GM19463 (cell line): ENCODE measurements at regions not wholly inside any gene's neighbourhood (a gene's known extent, or its start where the extent isn't known, plus 50 kb on each side); places are given as distances from the start of the nearest gene placed in this dataset.
"Not testable (repeated sequence)": the region's sequence is repeated elsewhere in the genome, so short reads cannot be mapped to it uniquely, and the experiment has no call there.

ENCODE experiments used
- ATAC-seq: cut with Tn5 transposase; IDR thresholded peaks from one replicate; pipeline ENCODE4 v1.9.1; 2021; ENCODE audit warnings: mild to moderate bottlenecking, moderate library complexity; ENCODE audit not compliant: unreplicated experiment

DNA sequence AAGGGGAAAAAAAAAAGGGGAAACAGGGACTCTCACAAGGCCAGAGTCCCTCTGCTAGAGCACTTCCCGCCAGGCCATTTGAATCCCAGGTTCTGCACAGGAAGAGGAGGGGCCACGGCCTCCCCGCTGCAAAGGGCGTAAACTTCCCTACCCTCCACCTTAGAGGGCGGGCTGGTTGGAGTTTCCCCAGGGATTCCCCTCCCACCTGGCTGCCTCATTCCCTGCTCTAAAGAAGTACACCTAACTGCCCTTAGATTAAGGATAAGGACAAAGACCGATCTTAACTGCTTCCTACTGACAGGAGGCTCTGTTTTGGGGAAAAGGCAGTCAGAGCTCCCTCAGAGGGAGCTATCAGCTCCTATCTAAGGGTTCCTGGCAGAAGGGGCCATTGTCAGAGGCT, 102.0 kb upstream of the ARMC3 start:
- no peak for ATAC-seq

DNA sequence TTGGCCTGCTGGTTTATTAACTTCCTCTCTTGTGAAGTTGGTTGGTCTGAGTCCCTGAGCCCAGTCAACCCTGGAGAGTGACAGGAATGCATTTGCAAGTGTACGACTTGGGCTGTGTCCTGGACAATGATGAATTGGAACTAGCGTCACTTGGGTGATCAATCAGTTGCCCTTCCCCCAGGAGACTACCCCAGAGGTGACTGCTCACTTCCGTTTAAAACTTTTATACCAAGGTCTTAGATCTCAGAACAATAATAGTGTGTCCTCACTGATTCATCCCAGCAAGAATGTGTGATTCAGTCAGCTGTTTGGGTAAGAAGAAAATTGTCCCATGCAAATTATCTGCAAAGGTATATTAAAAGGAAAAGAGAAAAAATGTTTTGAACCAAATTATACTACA, 102.9 kb upstream of the ARMC3 start:
- ATAC-seq = no peak

DNA sequence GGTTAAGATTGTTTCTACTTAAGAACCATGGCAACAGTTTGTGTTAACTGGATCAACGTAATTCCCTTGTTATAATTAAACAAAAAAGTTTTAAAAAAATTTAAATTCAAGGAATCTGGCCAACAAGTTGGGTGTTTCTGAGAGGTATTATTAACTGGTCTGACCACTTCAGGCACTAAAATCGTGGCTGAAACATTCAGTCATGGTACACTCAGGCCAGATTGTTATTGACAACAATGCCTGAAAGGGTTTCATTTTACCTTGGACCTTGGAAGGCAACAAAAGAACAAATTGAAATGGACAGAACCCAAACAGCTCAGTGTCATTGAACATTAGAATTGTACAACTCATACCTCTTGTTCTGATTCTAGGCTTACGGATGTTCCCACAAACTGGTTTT, 103.3 kb upstream of the ARMC3 start:
- no peak for ATAC-seq

DNA sequence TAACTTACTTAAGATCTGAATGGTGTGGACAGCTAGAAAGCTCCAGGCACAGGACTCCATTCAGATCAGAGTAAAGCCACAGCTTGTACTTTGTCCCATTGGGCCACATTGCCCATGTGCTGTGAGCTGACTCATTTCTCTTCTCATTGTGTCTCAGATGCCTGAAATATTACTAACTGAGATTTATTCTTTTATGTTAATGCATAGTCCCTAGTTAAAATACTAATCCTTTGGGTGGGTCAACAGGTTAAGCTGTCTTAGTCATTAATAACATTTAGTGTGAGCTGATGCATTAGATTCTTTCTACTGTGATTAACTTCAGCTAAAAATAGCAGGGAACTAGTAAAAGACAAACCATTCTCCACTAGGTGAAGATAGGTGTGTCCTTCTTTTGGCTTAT, 104.7 kb upstream of the ARMC3 start:
- peak; percentile 94 for ATAC-seq

DNA sequence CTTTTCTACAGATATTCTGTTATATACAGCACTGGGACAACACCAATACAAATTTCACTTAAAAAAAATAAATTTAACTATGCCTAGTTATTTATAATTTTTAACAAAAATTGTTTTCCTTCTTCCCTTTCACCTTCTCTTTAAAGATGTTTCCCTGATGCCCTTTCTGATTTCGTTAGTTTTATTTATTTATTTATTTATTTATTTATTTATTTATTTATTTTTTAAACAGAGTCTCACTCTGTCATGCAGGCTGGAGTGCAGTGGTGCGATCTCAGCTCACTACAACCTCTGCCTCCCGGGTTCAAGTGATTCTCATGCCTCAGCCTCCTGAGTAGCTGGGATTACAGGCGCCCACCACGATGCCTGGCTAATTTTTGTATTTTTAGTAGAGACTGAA, 105.9 kb upstream of the ARMC3 start:
- ATAC-seq = not testable (repeated sequence)

DNA sequence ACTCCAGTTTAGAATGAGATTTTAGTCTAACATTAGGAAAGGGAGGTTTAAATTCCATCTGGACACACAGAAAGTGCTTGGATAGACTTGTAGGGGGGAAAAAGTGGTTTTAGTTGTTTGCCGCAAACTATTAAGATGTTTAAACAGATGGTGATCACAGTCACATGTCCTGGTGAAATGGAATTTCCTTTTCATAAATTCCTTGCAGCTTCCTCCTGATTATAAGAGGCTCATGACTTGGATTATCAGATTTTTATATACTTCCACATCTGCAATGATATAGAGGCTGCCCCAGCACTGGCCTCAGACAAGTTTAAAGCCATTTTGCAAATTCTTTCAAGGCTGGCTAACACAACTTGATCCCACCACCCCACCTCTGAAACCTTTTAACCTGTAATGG, 106.4 kb upstream of the ARMC3 start:
- no peak for ATAC-seq

DNA sequence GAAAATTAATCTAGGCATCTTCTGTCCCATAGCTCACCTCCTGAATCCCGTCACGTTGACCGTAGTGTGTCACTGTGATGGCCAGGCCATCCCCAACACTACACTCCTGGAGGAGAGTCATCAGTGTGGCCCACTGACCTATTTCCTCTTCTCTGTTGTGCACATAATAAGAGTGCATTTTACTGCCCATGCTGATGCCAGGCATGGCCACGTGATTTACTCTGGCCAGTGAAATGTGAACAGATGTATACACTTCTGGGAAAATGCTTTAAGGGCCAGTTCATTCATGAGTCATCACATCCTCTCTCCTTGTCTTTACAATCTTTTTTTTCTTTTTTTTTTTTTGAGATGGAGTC, 101.9 kb upstream of the PIP4K2A start:
- peak; percentile 43 for ATAC-seq

DNA sequence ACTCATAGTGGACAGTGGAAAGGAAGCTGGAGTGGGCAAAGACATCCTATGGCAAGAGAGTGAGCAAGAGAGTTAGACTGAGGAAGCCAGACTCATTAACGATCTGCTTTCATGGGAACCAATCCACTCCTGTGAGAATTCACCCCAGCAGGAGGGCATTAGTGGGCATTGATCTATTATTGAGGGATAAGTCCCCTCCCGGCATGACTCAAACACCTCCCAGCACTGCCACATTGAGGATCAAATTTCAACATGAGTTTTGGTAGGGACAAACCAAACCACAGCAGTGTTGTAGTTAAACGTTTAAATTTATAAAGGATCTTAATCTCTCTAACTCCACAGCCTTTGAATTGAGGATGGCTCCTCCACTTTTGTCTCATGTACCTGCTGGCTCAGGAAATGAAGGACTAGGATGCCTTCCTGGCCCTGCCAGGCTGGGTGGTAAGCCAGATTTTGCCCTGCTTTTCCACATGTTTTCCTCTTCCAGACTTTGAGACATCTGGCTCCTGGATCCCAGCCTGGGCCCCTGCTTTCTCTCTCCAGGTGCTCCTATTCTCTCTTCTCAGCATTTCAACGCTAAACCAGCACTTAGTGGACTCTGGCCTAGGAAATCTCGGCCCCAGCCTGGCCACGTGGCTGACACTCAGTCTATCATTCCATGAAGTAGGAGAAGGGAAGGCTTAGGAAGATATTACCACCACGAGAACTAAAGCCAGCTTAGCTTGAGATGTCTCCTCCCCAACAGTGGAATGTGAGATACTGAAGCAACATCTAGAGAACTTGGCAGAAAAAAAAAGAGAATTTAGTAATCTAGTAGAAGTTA, 96.5 kb upstream of the PIP4K2A start:
- no peak for ATAC-seq

DNA sequence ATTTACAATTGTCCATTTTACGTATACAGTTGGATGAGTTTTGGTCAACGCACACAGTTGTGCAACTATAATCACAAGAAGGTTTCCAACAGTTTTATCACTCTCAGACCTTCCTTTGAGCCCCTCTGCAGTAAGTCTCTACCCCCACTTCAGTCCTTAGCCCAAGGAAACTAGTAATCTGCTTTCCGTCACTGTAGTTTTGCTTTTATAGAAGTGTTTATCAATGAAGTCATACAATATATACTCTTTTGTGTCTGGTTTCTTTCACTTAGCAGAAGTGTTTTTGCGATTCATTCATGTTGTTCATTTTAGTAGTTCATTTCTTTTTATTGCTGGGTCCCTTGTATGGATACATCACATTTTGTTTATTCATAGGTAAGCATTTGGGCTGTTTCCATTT, 92.9 kb upstream of the PIP4K2A start:
- ATAC-seq = no peak

DNA sequence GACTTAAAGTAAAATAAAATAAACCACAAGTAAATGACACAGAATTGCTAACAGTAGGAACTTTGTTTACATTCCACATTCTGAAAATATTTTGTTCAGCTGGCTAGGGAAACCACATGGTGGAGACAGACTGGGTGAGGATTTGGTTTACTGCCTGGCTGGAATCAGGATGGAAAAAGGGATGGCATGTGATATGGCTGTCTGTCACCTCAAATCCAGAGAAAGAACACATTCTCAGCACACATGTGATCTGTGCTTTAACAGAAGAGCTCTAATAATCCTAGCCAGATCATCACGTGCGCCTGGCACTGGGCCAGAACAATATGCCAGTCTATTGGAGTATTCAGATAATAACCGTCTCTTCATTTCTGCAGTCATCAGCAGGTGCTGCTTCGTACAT, 90.9 kb upstream of the PIP4K2A start:
- no peak for ATAC-seq

DNA sequence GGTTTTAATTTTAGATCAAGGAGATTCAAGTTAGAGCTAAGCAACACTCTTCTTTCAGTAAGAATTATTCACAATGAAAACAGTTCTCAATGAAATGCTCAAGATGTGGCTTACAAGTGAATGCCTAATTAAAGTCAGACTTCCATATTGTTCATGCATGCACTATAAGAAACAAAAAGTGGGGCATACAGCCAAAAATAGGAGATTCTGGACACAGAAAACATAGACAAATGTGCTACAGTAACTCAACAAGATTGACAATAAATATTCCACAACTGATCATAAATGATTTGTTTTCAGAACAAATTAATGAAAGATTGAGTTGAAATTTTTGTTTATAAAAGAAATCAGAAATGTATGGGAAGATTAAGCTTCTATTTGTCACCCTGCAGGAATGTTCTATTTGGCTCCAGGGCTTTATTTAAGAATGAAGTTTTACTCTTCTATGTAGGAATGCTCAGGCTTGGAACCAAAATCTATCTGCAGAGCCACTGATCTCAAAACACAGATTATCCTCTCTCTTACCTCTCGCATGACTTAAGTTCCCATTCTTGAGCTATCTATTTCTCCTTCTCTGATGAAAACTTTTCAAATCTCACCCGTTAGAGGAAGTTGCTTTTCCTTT, 89.0 kb upstream of the PIP4K2A start:
- ATAC-seq = no peak

DNA sequence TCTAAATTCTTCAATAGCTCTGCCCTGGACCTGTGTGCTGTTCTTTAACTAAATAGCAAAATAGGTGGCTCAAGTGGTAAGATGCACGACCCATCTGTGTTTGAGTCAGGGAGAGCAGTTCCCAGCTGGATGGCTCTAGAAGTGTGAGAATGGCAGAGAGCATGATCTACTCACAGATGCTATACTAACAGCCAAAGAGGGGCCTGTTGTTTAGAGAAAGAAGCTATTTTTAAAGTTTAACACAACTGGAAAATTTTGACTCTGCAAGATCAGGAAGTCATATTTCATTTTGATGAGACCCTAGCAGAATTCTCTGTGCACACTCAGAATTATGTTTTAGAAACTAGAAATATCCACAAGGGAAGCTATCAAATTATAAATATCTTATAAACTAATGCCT, 87.4 kb upstream of the PIP4K2A start:
- no peak for ATAC-seq

DNA sequence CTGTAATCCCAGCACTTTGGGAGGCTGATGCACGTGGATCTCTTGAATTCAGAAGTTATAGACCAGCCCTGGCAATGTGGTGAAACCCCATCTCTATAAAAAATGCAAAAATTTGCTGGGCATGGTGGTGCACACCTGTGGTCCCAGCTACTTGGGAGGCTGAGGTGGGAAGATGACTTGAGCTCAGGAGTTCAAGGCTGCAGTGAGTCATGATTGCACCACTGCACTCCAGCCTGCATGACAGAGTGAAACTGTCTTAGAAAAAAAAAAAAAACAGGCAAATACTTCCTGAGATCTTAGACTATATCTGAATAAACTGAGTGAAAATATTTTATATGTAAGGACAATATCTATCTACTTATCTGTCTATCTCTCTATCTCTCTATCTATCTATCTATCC, 83.4 kb upstream of the PIP4K2A start:
- not testable (repeated sequence) for ATAC-seq

DNA sequence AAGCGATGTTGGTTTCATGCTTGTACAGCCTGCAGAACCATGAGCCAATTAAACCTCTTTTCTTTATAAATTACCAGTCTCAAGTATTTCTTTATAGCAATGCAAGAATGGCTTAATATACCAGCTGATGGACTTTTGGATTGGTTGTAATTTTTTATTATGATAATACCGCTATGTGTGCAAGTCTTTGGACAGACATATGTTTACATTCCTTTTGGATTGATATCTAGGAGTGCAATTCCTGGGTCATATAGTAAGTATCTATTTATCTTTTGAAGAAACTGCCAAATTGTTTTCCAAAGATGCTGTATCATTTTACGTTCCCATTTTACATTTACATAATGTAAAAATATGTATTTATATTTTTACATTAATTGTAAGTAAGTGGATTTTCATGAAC, 81.2 kb upstream of the PIP4K2A start:
- no peak for ATAC-seq

DNA sequence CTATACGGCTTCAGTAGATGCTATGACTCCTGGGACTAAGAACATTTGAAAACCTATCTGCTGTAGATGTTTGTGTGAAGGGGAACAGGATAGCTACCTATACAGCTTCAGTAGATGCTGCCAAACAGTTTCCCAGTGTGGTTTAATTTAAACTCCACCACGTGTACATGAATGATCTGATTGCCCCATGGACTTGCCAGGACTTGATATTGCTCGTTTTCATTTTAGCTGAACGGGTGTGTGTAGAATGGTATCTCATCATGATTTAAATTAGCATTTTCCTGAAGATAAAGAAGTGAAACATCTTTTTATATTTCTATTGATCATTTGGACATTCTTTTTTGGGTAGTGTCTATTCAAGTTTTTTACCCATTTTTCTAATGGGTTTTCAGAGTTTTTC, 77.8 kb upstream of the PIP4K2A start:
- no peak for ATAC-seq

DNA sequence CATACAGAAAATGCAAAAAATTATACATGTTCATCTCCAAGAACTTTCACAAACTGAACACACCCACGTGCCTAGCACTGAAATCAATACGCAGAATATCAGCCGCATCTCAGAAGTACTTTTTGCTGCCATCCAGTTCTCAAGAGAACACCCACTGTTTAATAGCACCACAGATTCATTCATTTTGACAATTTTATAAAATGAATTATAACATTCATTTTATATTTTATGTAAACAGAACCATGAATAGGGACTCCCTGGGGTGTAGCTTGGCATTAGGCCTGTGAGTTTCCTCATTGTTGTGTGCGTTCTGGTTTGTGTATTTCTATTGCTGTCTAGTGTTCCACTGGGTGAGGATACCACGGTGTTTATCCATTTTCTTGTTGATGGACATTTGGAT, 77.3 kb upstream of the PIP4K2A start:
- ATAC-seq = no peak

DNA sequence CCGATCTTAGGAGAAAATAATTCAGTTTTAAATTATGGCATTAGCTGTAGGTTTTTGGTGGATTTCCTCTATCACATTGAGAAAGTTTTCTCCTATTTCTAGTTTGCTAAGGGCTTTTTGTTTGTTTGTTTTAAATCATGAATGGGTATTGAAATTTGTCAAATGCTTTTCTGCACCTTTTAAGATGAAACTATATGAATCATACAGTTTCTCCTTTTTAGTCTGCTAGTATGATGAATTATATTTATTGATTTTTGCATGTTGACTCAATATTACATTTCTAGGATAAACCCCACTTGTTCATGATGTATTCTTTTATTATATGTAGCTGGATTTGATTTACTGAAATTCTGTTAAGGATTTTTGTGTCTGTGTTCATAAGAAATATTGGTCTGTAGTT, 70.3 kb upstream of the PIP4K2A start:
- no peak for ATAC-seq

DNA sequence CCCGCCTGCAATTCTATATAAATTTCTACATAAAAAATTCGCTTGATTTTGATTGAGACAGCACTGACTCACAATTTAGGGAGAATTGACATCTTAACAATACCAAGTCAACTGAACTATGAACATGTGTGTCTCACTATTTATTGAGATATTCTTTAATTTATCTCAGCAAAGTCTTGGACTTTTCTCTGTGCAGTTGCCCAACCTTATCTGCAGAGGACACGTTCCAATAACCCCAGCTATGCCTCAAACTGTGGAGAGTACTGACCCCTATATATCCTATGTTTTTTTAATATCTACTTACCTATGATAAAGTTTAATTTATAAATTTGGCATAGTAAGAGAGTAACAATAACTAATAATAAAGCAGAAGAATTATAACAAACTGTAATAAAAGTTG, 69.4 kb upstream of the PIP4K2A start:
- no peak for ATAC-seq

DNA sequence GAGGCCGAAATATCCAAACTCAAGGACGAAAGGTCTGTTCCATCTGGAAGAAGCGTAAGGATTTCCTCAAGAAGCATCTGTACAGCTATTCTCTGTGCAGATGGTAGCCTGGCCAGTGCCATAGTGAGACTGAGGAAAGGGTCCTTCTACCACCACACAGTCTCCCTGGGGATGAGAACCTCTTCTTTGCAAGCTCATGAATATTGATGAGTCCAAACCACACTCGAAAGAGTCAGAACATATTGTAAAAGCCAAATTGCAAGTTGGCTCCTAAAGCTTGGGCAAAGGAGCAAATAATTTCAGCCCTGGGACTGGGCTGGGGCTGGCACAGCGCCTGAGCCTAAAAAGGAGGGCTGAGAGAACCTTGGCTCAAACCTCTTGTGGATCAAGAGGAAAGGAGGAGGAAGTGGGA, 66.1 kb upstream of the PIP4K2A start:
- no peak for ATAC-seq

DNA sequence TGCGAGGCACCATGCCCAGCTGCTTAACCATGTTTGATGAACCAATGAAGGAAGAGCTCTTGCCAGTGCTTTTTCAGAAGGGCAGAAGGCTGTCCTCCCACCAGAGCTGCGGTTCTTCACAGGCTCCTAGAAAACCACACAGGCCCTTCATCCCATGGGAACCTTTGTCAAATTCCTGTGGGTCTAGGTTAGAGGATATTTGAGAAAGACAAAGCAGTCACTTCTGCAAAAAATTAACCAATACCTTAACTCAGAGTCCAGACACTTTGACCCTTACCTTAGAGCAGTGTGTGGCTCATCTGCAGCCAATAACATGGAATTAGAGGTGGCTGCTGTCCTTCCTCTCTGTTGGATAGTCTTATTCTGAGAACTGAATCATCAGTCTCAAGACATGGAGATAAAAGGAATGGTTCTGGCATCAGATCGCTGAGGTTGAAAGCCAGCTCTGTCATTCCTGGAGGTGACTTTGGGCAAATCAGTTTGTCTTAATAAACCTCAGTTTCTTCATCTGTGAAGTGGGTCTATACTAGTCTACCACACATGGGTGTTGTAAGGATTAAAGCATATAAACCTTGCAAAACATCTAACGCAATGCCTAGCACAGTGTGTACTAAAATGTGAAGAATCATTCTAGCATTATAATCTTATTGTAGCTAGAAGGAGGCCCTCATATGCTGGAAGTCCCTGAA, 65.1 kb upstream of the PIP4K2A start:
- no peak for ATAC-seq

DNA sequence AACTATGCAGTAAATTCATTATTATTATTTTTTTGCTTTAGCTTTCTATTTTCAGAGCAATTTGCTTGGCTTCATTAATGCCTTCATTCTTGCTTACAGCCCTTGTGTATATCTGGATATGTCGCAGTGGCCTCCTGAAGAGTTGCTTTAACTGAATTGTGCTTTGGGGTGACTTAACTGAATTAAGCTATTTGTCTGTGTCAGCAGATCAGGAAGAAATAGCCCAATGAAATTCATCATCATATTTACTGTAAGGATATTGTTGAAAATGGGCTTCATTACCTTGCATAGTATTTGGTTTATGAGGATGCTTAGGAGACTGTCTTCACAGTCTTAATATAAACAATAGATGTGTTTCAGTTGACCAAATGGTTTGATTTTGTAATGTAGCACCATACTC, 59.7 kb upstream of the PIP4K2A start:
- no peak for ATAC-seq

DNA sequence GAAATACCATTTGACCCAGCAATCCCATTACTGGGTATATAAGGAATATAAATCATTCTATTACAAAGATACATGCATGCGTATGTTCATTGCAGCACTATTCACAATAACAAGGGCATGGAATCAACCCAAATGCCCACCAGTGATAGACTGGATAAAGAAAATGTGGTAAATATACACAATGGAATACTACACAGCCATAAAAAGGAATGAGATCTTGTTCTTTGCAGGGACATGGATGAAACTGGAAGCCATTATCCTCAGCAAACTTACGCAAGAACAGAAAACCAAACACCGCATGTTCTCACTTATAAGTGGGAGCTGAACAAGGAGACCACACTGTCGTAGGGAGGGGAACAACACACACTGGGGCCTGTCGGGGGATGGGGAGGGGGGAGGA, 57.3 kb upstream of the PIP4K2A start:
- ATAC-seq = not testable (repeated sequence)
